Embryonic facial prominence (tissue), 1 donor: ENCODE measurements at regions not wholly inside any gene's neighbourhood (a gene's known extent, or its start where the extent isn't known, plus 50 kb on each side); places are given as distances from the start of the nearest gene placed in this dataset.

ENCODE experiments used
- DNase-seq: peaks from one replicate; pipeline ENCODE4 v3.0.0-alpha.2; 2016; ENCODE audit errors: extremely low spot score

DNA sequence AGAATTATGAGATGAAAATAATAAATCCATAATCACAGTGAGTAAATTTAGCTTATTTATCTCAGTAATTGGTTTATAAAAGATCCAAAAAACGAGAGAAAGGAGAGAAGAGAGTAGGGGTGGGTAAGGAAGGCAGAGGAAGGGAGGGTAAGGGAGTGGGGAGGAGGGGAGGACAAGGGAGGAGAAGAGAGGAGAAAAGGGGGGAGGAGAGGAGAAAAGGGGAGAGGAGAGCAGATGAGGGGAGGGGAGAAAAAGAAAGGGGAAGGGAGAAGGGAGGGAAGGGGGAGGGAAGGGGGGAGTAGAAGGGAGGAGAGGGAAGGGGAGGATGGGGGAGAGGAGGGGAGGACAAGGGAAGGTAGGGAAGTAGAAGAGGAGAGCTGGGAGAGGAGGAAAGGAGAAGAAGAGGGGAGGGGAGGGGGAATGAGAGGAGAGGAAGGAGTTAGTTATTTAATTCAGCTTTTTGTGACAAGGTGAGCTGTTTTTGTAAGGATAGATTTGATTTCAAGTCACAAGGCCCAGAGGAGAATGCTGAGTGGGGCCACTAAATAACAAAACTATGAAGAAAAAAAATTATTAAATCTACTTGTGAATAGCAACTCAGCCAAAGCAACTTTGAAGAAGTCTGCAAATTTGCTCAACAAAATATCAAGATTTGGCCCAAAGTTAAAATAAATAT, 454.3 kb downstream of the ARAP2 start:
- no peak for DNase-seq

DNA sequence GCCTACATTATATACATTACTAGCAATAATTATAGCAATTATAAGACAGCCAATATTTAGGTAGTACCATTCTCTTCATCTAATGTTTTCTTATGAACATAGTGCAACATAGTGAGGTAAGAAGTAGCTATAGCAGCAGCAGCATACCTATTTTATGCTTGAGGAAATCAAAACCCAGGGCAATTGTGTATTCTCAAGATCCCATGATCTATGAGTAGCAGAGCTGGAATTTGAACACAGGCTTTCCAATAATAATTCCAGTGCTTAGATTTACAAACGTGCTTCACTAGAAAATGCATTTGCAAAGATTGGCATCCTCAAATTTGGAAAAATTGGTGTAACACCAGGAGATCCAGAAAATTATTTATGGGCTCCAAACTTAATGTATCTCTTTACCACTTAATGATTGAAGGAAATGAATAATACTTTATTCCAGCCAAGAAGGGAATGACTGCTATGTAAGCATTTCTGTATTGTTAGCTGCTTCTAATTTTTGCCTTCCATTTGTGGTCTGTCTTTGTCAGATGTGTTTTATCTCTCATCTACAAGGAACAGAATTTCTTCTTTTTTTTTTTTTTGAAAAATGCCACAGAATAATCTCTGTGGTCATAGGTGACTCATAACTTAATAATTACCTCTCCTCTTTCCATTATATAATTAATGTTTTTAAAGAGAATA, 451.1 kb downstream of the ARAP2 start:
- DNase-seq = no peak

DNA sequence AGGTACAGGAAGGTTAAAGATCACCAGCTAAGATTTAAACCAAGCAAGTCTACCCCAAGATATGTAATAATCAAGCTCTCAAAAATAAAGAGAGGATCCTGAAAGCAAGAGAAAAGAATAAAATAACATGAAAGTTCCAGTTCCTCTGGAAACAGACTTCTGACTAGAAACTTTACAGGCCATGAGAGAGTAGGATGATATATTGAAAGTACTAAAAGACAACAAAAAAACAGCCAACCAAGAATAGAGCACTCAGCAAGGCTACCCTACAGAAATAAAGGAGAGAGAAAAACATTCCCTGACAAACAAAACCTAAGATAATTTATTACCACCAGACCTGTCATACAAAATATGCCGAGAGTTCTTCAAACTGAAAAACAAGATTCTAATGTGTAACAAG, 450.5 kb downstream of the ARAP2 start:
- DNase-seq = no peak

DNA sequence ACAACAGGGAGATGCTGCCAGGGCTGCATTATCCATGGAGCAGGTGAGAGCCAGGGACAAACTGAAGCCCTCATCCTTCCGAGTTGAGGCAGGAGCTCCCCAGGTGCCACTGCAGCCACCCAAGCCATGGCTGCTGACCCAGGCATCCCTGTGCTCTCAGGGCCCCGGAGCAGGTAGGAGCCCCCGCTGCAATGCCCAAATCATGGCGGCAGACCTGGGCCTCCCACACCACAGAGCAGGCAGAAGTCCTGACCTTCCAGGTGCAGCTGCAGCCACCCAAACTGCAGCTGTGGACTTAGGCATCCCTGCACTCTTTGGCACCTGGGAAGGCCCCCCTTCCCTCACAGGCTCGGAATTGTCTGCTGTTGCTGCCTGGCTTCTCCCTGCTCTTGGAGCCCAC, 443.6 kb downstream of the ARAP2 start:
- no peak for DNase-seq

DNA sequence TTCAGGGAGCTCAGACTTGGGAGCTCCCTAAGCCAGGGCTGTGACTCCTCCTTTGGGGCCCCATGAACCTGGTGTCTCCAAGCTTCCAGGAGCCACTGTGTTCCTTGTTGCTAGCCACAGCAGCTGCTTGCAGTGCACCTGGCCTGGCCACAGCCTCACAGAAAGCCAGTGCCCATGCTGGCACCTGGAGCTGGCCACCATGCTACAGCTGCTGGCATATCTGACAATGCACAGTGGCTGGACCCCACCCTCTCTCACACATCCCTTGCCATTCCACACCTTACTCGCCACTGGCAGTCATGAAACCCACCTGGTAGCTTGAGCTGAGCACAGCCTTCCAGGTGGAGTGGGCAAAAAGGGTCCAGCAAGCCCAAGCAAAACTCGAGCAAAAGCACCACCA, 441.7 kb downstream of the ARAP2 start:
- no peak for DNase-seq

DNA sequence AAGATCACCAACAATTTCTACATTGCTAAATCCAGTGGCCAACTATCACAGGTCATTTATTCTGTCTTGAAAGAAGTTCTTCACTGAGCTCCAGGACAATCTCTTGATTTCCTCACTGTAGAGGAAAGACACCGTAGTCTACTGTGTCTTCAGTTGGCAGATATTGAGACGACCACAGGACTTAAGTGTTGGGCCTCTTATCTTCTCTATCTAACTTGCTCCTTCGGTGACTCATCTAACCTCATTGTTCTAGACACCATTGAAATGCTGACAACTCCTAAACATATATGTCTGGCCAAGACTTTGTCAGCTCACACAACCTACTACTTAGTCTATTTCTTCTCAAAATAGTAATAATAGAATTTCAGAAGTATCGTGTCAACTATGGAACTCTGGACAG, 425.8 kb downstream of the ARAP2 start:
- no peak for DNase-seq

DNA sequence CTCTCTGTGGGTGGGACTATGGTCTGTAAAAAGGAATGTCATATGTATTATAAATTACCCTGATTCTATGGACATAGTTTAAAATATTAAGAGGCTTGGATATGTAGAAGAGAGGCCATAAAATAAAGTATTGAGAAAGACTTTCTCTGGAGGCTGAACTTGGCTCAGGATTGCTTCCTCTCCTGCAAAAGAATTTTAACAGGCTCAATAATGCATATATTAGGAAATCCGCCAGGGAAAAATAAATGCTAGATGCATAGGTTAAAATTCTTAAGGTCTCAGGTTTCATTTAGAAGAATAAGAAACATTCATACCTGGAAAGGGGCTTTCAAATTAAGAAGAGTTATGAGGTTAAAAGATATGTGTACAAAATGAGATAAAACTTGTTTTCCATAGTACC, 424.3 kb downstream of the ARAP2 start:
- no peak for DNase-seq

DNA sequence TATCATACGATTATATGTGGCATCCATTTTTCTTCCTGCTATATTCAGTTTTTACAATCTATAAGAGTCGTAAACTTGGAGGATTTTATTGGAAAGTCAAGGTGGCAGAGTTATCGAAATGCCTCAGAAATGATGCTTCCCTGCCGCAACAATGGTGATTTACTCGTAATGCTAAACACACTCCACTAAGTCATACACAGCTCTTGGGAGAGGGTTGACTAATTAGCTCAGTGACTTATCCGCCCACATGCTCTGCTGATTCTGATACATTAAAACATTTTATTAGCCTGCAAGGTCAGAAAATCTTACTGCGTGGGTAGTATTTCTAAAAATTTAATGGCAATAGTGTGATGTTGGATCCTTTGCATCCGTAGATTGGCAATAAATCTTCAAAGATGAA, 420.1 kb downstream of the ARAP2 start:
- no peak for DNase-seq

DNA sequence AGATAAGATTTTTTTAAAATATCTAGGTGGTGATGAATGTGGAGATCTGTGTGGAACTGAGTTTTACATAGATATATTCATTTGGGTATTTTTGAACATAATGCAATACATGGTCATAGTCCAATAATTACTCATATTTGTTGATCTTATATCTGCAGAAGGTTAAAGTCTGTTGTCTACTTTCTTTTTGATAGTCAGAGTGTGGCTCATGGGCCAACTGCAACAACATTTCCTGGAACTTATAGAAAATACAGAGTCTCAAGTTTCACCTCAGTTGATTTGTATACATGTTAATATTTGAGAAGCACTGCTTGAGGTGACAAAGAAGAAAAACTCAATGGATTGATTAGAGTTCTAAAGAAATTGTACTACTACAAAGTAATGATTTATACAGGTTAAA, 408.4 kb downstream of the ARAP2 start:
- DNase-seq = no peak

DNA sequence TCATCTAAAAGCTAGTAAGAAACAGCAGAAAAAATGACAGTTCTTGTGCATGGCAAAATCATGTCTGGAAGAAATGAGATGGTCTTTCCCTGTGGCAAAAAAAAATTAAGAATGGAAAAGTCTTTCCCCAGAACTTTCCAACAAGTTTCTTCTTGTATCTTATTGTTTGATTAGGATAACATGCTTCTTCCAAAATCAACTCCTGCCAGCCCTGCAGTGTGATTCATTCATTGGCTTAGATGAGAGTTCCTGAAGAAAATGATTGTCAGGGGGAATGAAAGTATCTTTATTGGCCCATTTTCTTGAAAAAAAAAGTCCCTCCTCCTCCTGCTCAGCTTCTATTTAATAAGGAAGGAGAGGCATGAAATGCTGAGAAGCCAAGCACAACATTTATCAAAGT, 407.7 kb downstream of the ARAP2 start:
- DNase-seq = no peak

DNA sequence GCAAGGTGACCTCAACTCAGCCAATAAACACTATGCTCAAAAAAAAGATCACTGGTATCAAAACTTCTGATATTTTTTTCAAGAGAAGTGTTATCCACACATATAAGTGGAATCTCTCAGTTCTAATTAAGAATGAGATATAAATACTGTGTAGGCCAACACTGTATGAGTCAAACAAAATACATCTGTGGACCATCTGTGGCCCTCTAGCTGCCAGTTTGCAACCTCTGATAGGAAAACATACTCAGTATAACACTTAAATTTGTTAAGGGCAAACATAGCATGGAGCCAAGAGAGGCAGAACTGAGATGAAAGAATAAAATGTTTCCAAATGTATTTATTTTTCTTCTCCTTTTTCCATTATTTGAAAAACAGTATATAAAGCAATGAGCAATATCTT, 377.3 kb downstream of the ARAP2 start:
- DNase-seq = no peak

DNA sequence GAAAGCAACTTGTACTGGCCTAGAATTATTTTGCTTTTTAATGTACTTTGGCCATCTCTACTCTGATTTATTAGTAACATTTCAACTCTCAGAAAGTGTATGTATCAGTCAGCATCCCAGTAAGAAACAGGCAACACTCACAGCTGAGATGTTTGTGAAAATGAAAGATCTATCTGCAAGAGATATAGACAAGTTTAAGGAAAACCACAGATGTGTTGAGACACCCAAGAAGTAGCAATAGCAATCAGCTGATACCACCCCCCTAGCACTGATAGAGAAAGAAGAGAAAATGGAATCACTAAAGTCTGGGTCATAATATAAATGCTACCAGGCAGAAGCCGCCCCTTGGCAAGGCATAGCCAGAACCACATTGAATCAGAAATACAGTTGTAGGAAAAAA, 372.0 kb downstream of the ARAP2 start:
- DNase-seq = no peak

DNA sequence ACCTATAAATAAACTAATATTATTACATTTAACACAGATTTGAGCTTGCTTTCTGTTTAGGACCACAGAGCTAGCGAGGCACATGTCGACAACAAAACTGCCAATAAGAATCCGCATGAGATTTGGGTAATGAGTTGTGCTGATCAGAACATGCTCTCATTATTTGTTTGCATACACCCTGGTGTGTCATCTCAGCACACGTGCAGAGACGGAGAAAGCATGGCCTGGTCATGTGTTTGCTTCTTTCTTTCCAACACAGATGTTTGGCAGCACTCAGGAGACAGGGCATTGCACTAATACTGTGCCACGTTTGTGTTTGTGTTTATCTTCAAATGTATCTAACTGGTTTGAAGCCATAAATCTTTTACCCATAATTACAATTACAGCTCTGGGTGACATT, 364.8 kb downstream of the ARAP2 start:
- DNase-seq = no peak

DNA sequence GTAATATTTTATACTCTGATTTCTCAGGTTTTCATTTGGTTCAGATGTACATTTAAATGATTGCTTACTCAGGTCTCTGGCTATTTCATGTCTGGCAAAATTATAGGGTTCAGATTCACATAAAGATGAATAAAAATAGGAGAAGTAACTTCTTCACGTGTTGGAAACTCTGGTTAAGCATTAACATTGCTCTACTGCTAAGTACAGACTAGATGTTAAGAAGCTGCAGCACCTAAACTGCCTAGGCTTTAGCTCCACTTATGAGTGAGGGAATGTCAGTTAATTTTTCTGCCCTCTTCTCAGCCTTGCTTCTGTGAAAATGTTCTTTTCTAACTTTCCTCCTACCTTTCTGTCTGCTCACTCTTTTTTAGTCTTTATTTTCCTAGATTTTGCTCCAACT, 361.2 kb downstream of the ARAP2 start:
- no peak for DNase-seq

DNA sequence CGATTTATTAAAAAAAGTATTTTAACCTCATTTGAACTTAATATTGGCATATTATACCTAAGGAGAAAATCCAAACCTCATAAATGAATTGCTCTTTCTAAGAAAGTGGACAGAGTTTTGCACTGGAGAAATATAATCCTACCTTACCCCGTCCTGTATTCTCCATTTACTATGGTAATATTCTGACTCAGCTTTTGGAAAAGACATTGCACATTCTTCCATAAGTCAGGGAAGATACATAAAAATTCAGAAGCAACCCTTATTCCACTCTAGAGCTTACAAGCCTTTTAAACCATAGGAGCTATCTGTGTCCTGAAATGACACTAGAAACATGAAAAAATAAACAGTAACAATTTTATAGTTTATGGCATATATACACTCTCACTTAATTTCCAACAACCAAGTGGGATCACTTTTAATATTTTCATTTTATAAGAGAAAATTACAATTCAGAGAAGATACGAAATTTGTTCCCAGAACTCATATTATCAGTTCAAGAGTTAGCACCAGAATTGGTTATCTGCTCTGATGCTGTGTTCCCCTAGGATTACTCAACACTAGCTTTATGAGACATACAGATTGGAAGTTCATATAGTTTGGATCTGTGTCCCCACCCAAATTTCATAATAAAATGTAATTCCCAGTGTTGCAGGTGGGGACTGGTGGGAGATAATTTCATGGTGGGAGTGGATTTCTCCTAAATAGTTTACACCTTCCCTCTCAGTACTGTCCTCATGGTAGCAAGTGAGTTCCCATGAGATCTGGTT, 359.4 kb downstream of the ARAP2 start:
- DNase-seq = no peak

DNA sequence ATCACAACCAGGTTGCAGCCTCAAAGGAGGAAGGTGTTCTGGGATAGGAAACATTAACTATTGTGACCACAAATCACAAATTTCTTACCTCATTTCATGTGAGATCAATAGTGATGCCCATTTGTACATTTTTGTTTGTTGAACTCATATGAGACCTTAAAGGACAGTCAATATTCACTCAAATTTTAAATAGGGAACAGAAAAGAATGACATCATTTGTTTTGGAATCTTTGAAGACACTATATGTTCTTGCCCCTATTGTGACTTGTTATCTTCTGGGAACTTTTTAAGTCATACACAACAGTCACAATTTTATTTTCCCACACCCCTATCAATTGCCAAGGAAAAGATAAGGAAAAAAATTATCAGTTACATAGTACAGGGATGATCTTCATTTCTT, 346.5 kb downstream of the ARAP2 start:
- DNase-seq = no peak

DNA sequence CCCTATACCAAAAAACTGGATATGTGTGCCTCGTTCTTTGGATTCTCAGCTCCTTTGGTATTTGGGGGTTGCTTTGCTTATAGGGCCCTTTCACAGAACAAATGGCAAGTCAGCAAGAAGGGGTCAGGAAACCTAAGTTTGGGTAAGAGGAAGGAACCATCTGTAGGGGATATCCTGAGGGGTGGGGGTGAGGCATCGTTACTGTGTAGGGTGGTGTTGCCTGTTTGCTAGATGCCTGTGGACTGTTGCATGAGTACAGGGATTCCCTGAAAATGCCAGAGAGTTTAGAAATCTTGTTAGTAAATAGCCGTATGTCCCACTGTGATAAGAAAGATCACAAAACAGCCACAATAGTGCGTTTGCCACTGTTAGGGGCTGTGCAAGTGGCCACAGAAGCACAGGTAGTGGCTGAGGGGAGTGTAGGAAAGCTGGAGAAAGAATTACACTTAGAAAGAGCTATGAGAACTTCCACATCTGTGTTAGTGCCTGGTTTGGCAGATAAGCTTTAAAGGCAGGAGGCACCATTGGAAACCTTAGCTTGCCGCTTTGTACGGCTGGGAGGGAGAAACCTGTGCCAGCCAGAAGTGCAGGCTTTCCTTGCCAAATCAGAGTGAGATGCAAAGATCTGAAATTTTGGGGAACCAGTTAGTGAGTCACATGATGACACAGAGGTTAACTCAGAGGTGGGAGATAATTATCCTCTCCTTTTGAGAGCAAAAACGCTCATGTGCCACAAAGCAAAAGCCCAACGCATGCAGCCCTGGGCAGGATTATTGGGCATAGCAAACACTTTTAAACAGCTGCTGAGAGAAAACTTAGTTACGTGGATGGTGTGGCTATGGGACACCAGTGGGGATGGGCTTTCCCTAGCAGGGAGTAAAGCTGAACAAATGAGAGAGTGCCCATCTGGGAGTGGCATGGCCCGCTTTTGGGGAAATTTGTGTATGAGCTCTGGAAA, 343.7 kb downstream of the ARAP2 start:
- DNase-seq = no peak

DNA sequence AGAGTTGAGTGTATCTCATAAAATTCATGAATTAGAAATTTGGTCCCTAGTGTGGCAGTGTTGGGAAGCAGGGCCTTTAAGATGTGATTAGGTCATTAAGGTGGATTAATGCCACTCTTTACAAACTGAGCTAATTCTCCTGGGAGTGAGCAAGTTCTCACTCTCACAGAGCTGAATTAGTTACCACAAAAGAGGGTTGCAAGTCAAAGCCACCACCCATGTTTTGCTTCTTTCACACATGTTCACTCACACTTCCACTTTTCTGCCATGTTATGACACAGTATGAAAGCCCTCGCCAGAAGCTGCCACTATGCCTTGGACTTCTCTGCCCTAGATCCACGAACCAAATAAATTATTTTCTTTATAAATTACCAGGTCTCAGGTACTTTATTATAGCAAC, 332.1 kb downstream of the ARAP2 start:
- DNase-seq = no peak

DNA sequence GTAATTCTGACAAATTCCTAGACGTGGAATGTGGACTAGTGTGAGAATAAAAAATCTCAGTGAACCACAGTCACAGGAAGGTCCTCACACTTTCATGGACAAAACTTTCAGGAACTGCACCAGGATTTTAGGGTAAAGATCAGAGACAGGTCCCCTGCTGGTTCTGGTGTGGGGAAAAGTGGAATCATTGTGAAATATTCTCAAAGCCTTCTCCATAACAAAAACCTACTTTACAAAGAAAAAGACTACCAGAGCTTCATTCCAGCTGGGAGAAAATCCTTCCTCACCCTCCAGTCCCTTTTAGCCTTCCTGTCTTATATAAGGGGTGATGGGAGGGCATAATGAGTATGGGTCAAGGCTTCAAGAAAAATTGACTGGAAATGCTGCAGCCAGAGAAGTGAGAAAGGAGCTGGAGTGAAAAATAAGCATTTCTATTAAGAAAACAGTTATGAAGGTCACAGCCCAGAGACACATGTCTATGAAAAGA, 325.8 kb downstream of the ARAP2 start:
- DNase-seq = no peak

DNA sequence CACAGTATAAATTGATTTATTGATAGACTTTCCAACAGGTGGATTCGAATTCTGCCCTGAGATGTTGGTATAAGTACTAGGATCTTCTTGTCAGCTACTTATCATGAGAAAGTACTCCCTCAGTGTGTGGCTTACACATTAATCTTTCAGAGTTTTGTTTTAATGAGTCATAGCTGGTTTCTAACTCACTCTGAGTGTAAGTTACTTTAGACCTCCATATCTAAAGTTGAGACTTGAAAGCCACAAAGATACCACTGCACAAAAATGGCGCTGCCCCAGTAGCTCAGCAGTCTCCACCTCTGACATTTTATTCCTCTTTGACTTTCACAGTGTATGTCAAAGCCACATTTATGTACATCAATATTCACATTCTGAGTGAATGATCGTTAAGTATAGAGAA, 318.5 kb downstream of the ARAP2 start:
- DNase-seq = no peak

DNA sequence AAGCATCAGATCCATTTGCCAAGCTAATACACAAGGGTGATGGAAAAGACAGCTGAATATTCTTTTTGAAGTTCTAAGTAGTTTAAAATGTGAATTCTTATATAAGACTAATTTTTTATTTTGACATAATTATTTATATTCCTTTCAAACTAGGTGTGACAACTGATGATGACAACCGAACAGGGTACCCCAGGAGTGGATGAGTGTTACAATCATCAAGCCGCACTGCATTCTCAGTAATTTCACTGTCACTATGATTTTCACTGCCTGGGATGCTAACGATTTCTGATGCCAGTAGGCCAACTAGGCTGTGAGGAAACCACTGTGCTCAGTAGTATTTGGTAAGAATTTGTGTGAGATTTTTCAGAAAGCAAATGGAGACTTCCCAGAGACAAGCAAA, 317.5 kb downstream of the ARAP2 start:
- no peak for DNase-seq

DNA sequence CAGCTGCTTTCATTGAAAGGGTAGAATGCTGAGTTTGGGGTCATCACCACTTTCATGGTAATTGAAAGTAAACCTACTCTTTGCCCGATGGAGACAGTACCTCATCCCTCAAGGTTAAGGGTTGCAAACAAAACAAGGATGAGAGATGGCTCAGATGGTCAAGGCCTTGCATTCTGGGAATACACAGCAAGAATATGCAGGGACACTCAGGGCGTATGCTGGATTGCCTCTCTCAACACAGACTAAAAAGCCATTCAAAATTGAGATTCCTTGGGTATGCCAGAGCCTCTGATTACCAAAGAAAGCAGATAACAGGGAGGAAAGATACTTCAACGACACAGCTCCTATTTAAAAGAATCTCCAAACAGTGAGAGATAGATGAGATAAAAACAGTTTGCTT, 310.4 kb downstream of the ARAP2 start:
- DNase-seq = no peak
